ENCODE measurements at regions not wholly inside any gene's neighbourhood (a gene's known extent, or its start where the extent isn't known, plus 50 kb on each side); places are given as distances from the start of the nearest gene placed in this dataset.
"Not testable (repeated sequence)": the region's sequence is repeated elsewhere in the genome, so short reads cannot be mapped to it uniquely, and the experiment has no call there.

DNA sequence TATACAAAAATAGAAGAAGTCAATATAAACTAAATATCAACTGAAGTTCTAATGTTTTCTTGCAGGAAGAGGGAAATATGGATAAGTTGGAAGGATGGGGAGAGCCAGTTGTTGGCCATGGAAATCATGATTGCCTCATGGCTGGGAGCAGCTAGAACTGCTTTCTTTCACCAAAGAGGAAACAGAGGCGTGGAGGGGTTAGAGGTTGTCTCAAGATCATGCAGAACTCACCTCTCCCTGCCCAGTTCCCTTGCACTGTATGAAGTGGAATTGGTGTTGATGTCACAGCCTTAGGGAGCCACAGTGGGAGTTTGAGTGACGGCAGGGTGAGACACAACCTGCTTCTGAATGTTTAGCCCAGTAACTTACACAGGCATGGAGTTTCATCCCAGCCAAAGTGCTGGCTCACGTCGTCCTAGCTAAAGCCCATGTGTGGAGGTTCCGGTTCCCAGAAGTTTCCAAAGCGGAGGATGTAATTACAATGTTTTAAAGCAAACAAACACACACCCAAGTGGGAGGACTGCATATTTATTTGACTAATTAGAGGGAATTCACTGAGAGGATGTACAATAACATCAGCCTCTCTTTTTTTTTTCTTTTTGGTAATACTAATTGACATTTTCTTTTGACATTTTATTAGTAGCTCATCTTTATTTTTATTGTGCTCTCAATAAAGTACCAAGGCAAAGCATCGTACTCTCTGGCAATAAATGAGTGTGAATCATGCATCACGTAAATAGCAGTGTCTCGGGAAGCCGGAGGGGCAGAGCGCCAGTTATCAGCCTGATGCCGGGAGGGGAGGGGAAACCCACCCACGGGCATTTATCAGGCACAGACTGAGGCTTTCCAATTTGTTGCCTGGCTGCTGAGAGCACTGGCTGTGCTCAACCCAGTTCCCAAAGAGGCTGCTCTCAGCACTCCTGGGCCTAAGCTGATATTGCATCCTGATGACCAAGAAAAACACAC lies 118.7 kb upstream of the CDH5 start:
- no peak for DNase-seq (ENCODE audit: low read depth in 4 of 4, low spot score in 1 of 4)

DNA sequence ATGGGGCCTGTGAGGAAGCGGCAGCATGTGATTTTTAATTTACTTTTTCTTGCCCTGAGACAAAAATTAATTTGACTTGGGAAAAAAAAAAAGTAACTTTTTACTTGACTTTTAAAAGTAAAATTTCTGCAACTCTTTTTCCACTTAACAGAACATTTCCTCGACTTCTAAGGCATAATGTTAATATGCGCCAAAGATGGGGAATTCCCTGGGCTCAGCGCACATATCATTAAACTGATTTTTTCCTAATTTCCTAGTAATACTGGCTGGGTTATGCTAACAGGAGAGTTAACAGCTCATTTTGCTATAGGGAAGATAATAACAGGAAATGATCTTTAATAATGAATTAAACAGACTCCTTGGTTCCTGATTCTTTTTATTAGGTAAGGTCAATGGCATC lies 120.6 kb upstream of the CDH5 start:
- DNase-seq (ENCODE audit: low read depth in 4 of 4, low spot score in 1 of 4) = no peak

- DNase-seq (ENCODE audit: low read depth in 4 of 4, low spot score in 1 of 4) = no peak
Observed at GRCh38 chr16:66245072-66245471, 121.4 kb upstream of the CDH5 start.

DNA sequence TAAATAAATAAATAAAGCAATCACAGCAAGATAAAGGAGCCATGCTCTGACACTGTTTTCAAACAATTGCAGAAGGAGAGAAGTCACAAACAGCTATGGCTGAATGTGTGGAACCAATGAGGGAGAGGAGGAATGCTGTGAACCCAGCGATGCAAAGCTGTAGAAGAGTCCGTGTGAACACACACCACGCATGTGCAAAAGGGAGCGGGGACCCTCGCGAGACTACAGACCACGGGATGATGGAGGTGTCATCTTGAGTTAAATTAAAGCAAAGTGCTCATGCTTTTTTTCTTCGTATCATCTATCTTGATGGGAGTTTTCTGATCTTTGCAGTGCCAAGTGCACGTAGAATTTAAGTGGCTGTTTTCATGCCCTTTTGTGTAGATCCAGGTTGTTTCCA lies 123.8 kb upstream of the CDH5 start:
- DNase-seq (ENCODE audit: low read depth in 4 of 4, low spot score in 1 of 4) = no peak

DNA sequence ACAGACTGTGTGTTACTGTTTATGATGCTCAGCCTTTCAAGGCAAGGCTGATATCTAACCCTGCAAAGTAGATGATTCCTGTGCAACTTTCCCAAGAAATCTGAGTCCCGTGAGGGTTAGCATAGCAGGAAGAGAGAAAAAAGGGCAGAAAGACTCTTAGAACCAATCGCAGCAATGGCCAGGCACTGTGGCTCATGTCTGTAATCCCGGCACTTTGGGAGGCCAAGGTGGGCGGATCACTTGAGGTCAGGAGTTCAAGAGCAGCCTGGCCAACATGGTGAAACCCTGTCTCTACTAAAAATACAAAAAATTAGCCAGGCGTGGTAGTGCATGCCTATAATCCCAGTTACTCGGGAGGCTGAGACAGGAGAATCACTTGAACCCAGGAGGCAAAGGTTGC lies 124.3 kb upstream of the CDH5 start:
- not testable (repeated sequence) for DNase-seq (ENCODE audit: low read depth in 4 of 4, low spot score in 1 of 4)

DNA sequence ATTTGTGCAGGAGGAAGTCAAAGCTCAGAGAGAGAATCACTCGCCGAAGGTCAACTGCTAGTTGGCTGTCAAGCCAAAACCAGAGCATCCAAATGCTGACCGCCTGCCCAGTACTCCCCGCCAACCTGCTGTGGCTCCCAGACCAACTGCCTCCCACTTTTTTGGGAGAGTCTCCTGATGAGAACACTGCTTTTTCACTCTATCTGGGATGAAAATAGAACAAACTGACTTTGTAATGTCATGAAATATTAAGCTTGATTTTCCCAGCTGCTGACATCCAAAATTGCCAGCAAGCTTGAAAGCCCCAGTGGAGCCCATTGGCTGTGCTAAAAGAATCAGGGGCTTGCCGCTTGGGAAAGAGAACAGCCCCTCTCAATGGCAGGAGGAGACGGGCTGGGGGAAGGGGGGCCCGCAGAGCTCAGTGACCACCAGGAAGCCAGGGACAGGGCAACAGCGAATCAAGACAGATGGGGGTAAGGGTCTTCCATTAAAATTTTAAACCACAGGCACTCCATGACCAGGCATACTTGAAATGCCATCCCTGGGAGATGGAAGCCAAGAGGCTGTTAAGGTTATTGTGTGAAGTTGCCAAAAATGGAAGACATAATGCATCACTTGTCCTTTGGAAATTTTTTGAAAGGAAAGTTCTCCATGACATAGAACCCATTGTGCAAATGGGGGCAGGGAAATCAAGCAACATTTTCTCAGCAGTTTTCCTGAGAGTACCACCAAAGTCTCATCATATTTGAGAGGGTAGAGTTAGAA lies 125.7 kb upstream of the CDH5 start:
- DNase-seq (ENCODE audit: low read depth in 4 of 4, low spot score in 1 of 4) = no peak

- no peak for DNase-seq (ENCODE audit: low read depth in 4 of 4, low spot score in 1 of 4)
Observed at GRCh38 chr16:66240088-66240487, 126.4 kb upstream of the CDH5 start.

DNA sequence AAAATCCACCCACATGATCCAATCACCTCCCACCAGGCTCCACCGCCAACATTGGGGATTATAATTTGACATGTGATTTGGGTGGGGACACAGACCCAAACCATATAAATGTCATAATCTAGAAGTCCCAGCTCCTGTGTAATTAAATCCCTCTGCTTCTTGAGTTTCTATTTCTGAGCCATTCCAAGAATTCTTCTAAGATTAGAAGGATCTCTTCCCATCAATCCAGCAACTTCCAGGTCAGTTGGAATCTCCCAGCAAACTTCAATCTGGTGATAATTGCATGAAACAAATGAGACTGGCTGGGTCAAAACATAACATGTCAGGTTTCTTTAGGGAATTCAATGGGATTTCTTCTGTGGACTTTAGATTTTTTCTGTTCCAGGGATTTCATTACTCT lies 127.8 kb upstream of the CDH5 start:
- no peak for DNase-seq (ENCODE audit: low read depth in 4 of 4, low spot score in 1 of 4)

DNA sequence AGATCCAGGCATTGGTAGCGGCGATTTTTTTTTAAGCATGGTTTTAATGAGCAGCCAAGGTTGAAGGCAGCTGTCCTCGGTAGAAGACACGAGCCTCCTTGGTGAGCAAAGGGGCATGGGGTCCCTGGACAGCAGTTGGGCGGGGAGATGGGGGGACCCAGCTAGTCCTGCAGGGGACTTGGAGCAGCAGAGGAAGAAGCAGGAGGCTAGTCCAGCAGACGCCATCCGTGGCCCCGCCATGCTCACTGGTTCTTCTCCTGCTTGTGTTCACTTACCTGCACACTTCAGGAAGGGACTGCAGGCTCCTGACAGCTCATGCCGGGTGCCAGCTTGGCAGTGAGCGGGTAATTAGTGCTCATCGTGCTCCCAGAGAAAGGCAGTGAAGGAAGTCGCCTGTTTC lies 130.2 kb upstream of the CDH5 start:
- DNase-seq (ENCODE audit: low read depth in 4 of 4, low spot score in 1 of 4) = no peak

- DNase-seq (ENCODE audit: low read depth in 4 of 4, low spot score in 1 of 4) = no peak
Observed at GRCh38 chr16:66231452-66232160, 134.9 kb upstream of the CDH5 start.

DNA sequence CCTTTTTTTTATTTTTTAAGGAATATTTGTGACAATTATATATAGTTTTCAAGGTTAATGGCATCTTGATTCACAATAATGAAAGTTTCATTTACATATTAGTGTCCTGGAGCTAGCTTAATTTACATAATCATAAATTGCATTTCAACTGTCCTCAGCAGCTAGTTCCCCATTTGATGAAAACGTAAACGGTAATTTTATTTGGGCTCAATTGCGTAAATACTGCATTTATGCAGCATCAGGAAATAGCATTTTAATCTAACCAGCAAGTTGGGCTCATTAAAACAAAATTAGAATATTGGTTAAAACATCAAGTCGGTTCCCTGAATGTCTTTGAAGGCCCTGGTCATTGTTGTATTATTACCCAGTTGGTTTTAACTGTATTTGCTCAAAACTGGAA lies 136.8 kb upstream of the CDH5 start:
- no peak for DNase-seq (ENCODE audit: low read depth in 4 of 4, low spot score in 1 of 4)

- no peak for DNase-seq (ENCODE audit: low read depth in 4 of 4, low spot score in 1 of 4)
Observed at GRCh38 chr16:66228792-66229191, 137.7 kb upstream of the CDH5 start.

GRCh38 chr16:66227766-66228530 lies 138.5 kb upstream of the CDH5 start:
- no peak for DNase-seq (ENCODE audit: low read depth in 4 of 4, low spot score in 1 of 4)

- no peak for DNase-seq (ENCODE audit: low read depth in 4 of 4, low spot score in 1 of 4)
Observed at GRCh38 chr16:66226762-66227161, 139.7 kb upstream of the CDH5 start.

DNA sequence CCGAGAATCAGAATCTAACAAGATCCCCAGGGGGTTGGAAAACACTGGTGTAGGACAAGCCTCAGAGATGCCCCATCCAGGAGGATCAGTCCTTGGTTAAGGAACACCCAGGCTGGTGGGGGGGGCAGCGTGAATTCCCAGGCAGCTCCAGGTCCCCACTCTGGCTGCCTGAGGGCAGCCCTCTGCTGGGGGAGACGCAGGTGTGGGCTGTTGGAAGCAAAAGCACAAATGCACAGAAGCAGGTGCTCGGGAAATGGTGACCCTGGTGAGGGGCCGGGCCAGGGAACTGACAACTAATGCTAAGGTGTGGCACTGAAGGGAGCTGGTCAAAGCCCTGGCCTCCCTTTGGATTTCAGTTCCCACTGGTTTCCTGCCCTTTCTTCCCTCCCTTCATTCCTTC lies 140.8 kb upstream of the CDH5 start:
- no peak for DNase-seq (ENCODE audit: low read depth in 4 of 4, low spot score in 1 of 4)

DNA sequence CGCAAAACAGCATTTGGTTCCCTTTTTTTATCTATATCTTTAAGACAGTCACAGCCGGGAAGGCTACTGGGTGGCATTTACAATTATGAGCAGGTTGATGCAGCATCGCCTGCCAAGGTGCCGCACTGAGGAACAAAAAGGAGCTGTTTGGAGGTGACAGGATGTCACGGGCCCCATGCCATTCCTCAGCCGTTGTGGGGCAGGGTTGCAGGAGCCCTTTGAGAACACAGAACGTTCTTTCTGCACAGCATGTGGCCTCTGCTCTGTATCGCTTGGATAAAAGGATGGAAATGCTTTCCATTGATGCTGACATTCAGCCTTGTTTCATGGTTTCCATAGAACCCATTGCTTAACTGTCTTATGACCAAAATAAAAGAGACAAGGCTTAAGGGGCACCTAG lies 141.9 kb upstream of the CDH5 start:
- no peak for DNase-seq (ENCODE audit: low read depth in 4 of 4, low spot score in 1 of 4)

DNA sequence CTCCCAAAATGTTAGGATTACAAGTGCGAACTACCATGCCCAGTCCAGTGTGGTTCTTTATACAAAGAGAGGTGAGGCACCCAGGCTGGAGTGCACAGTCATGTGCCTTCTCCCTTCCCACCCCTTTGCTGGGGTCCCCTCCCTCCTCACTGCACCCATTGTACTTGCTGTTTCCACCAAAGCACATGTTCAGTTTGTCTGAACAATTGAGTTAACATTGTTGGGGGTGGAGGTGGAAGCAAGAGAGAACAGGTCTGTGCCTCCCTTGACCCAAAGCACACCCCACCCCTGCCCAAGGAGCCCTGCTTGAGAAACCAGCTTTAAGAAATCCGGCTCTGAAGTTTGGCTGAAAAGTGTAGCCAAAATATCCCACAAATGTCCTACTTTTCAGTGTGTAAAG lies 142.3 kb upstream of the CDH5 start:
- DNase-seq (ENCODE audit: low read depth in 4 of 4, low spot score in 1 of 4) = no peak

DNA sequence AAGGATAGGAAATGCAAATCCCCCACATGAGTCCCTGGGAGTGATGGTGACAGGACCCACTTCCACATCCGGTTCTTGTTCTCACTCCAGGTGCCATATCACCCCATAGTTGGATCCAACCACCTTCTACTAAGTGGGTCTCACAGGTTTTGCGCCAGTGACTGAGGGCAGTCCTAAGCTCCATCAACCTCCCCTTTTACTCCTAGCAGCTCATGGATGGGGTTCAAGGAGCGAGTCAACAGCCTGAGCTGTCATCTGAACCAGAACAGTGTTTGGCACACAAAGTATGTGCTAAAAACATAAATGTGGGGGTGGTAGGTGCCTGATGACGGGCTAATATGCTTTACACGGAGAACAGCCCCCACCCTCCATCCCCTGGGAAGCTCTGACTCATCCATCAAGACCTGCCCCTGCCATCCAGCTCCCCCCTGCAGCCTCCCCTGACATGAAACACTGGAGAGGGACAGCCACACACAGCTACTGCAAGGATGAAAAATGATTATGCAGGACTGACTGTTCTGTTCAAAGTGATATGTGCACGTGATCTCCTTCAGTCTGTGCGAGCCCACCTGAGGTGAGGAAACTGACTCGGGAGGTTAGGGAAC lies 143.2 kb upstream of the CDH5 start:
- no peak for DNase-seq (ENCODE audit: low read depth in 4 of 4, low spot score in 1 of 4)

- no peak for DNase-seq (ENCODE audit: low read depth in 4 of 4, low spot score in 1 of 4)
Observed at GRCh38 chr16:66222756-66223155, 143.7 kb upstream of the CDH5 start.

DNA sequence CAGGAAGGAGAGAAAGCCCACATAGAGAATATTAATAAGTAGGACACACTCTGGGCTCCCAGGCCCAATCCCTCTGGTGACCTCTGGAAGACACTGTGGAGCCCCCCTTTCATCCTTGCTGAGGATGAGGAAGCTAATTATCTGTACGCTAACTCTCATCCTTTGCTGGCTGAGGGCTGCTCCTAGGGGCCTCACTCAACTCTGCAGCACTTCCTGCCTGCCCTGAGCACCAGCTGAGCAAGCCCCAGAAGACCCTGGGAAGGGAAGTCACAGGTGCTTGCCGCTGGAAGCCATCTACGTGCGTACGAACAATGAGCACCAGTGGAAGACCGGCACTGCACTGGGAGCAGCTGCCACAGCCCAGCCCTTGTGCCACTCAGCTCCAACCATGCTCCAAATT lies 145.8 kb upstream of the CDH5 start:
- DNase-seq (ENCODE audit: low read depth in 4 of 4, low spot score in 1 of 4) = no peak

GRCh38 chr16:66219491-66219890 lies 147.0 kb upstream of the CDH5 start:
- DNase-seq (ENCODE audit: low read depth in 4 of 4, low spot score in 1 of 4) = no peak
